SK-N-SH (cell line): ENCODE measurements at regions not wholly inside any gene's neighbourhood (a gene's known extent, or its start where the extent isn't known, plus 50 kb on each side); places are given as distances from the start of the nearest gene placed in this dataset.

Experiments
- FOSL2 ChIP-seq: IDR thresholded peaks from 2 replicates; pipeline ENCODE4 v1.4.0; 2012; ENCODE audit warnings: low read depth, mild to moderate bottlenecking, moderate library complexity, borderline replicate concordance
- FOXJ3 ChIP-seq: sonication (generic); formaldehyde crosslinking; IDR thresholded peaks from 2 replicates; pipeline ENCODE4 v1.5.1; 2020; ENCODE audit warnings: mild to moderate bottlenecking, missing genetic modification reagents

DNA sequence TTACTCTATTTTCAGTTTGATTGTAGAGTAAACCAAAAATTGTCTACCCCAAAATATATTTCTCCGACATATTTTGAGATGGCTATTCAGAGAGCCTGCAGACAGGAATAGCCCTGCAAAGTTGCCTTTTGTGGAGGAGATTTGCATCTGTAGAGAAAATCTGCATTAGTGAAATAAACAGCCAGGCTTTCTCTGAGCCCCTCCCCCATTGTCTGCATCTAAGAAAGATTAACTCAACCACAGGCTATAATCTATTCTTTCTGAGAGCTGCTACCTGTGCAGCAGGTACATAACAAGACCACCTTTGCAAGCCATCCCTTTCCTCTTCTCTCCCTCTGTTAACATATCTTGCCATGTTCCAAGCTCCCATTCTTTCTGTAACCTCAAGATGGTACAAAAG, 1034.2 kb downstream of the SORCS3 start:
- TF ChIP-seq FOSL2 (no peak), FOXJ3 (CRISPR knock-in tag) (no peak)
